ENCODE measurements at regions not wholly inside any gene's neighbourhood (a gene's known extent, or its start where the extent isn't known, plus 50 kb on each side); places are given as distances from the start of the nearest gene placed in this dataset.

- TF ChIP-seq CTCF (IDR thresholded peaks at IDR 0.05; ENCODE audit: insufficient read depth, low read length) (no peak), REST (IDR thresholded peaks at IDR 0.05; ENCODE audit: insufficient replicate concordance, low read depth) (no peak), POLR2AphosphoS5 (IDR thresholded peaks at IDR 0.05; ENCODE audit: low read depth) (no peak), GABPA (IDR thresholded peaks at IDR 0.05; ENCODE audit: low read depth) (no peak), SPI1 (IDR thresholded peaks at IDR 0.05; ENCODE audit: borderline replicate concordance, low read depth) (no peak)
Observed at GRCh38 chr7:133165001-133165400, 83.1 kb upstream of the CHCHD3 start.

All from HL-60 (cell line).